T-helper 1 cell treated with Interleukin-12 subunit alpha and Interleukin-12 subunit beta and Interleukin-4 antibody, amounts not matched to agents 30 ng/mL and 1 ng/mL, for 36 hours (primary cell): ENCODE measurements at regions not wholly inside any gene's neighbourhood (a gene's known extent, or its start where the extent isn't known, plus 50 kb on each side); places are given as distances from the start of the nearest gene placed in this dataset.
"Not testable (repeated sequence)": the region's sequence is repeated elsewhere in the genome, so short reads cannot be mapped to it uniquely, and the experiment has no call there.

Experiments used
- intact Hi-C: fragments of 100-400 bp; cut with micrococcal nuclease; formaldehyde crosslinking; loops from one replicate; pipeline ENCODE4 v1.15.1; 2024

DNA sequence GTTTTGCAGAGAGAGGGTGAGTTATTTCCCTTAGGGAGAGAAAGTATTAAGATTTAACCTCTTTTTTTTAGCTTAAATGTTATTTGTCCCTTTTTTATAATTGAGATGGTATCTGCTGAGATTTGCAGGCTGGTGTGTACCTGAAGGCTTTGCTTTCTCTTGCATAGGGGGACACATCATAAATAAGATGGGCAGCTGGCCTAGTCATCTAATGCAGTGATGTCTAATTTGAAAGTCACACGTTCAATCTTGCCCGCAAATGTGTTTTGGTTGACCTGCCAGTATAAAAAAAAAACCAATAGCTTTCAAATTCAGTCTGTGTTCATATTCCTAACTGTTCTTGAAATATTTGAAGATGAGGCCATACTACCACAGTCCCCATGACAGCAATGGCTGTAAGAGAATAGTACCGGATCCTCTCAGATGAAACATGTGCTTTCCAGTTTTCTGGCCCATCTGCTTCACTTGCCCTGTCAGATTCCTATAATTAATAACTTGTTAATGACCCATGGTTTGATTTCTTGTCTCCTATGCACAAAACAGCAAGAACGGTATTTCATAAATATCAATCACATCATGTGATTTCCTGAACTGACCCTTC is 914.2 kb downstream of the IPMK start:
- intact Hi-C loops: no loop called here

- intact Hi-C loops: no loop called here
These were observed 916.6 kb downstream of the IPMK start for GRCh38 chr10:57351076-57351475.

GRCh38 chr10:57341294-57341693 is 926.4 kb downstream of the IPMK start:
- intact Hi-C loops: no loop called here

- intact Hi-C loops: loop anchor here (1.0 kb wide), 2 partner anchors 318 to 726 kb away; no protein-coding TSS in a partner anchor
These were observed 928.7 kb downstream of the IPMK start for GRCh38 chr10:57338823-57339558.

DNA sequence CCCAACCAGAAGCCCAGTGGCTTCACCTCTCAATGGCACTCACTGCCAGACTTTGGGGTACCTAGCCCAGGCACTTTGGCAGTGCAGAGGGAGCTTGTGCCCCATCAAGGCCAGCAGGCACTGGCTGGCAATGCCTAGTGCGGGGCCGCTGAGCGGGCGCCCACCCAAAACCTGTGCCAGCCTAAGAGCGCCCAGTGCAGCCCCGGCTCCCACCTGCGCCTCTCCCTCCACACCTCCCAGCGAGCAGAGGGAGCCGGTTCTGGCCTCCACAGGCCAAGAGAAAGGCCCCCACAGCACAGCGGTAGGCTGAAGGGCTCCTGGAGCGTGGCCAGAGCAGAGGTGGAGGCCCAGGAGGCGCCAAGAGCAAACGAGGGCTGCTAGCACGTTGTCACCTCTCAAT is 930.8 kb downstream of the IPMK start:
- intact Hi-C loops: no loop called here

GRCh38 chr10:57336341-57336740 is 931.4 kb downstream of the IPMK start:
- intact Hi-C loops: no loop called here

GRCh38 chr10:57334523-57334922 is 933.2 kb downstream of the IPMK start:
- intact Hi-C loops: no loop called here

GRCh38 chr10:57333880-57334279 is 933.8 kb downstream of the IPMK start:
- intact Hi-C loops: no loop called here

DNA sequence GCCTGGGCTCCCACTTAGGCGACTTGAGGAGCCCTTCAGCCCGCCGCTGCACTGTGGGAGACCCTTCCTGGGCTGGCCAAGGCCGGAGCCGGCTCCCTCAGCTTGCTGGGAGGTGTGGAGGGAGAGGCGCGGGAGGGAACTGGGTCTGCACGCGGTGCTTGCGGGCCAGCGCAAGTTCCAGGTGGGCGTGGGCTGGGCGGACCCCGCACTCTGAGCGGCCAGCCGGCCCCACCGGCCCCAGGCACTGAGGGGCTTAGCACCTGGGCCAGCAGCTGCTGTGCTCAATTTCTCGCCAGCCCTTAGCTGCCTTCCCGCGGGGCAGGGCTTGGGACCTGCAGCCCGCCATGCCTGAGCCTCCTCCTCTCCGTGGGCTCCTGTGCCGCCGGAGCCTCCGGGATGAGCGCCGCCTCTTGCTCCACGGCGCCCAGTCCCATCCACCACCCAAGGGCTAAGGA is 946.3 kb downstream of the IPMK start:
- intact Hi-C loops: not testable (repeated sequence)

GRCh38 chr10:57320416-57320815 is 947.3 kb downstream of the IPMK start:
- intact Hi-C loops: no loop called here

DNA sequence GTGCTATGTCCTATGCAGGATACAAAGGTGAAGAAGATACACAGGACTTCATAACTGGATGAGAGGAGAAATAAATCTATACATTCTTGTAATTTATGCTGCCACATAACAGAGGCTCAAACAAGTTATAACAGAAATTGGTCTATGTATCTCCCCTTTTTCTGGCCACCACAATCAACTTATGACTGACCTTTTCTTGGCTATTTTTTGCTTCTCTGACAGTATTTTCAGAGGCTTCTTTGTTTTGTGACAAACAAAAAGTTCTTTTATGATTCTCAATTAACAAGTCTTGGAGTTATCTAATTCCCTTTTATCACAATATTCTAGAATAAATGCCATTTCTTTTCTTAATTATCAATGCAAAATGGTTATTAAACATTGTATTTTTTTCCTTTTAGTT is 953.0 kb upstream of the ZWINT start:
- intact Hi-C loops: no loop called here

DNA sequence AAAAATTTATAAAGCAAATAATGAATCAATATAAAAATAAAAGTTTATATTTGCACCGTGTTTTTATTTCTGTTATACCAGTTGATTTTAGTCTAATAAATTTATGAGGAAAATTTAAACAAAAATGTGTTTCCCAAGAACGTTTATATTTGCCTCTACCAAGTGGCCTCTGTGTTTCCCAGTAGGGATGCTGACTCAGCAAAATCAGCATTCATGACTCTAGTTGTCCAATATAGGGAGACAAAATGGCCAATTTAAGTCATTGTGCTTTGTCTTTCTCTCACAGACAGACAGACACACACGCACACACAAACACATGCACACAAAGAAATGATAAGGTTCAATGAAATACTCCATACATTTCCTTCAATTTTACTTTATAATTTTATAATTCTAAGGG is 942.5 kb upstream of the ZWINT start:
- intact Hi-C loops: no loop called here

DNA sequence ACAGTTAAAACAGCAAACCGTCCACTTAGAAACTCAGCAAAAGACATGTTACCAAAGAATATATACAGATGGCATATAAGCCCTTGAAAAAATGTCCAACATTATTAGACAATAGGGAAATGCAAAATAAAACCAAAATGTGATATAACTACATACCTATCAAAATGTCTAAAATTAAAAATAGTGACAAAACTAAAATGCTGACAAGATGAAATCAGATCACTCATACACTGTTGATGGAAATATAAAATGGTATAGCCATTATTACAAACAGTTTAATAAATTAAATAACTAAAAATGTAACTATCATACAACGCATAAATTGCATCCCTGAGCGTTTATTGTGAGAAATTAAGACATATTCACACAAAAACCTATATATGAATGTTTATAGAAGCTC is 939.7 kb upstream of the ZWINT start:
- intact Hi-C loops: no loop called here

DNA sequence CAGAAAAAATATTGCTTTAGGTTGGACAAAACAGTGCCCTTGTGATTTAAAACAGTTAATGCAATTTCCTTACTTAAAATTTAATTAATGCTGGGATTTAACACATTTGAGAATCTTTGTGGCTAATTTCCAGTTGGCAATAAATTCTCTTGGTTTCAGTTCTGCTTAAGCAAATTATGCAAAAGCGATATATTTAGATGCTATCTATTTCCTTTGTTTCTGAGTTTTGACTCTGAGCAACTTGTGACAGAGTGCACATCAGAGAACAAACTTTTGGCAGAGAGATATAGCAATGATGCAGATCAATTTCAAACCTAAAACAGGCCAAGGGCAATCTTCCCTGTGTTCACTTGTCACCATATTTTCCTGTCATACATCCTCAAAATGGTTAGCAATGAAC is 933.6 kb upstream of the ZWINT start:
- intact Hi-C loops: no loop called here

GRCh38 chr10:57288754-57289153 is 927.7 kb upstream of the ZWINT start:
- intact Hi-C loops: no loop called here

DNA sequence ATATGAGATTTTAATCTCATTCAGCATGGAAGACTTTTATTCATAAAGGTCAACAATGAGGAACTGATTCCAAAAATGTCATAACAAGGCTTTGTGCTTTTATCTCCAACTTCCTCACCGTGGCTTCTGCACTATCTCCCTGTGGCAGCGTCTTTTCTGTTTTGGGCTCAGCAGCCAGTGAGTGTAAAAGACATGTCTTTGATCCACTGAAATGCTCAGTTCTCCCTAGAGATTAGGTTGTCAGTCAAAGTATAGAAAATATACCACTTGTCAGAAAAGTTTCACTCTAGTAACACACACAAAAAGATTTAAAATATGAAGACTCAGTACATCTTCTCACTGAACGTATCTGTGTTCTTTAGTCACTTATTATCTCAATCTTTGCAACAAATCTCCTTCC is 901.8 kb upstream of the ZWINT start:
- intact Hi-C loops: no loop called here

DNA sequence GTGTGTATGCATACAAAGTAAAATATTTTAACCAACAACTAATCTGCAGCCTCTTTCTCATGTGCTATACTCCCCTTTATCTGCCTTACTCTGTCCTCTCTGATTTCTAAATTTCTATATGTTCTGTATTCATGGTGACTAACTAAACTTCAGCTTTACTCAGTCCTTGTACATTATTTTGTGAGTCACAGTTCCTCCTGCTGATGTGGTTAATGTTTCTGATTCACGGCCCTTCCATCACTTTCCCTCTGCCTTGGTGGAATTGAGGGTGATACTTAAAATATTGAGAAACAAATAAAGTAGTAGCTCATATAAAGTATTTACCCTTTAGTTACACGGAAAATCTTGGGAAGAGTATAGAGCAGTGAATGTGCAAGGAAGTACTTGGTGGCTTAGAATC is 899.1 kb upstream of the ZWINT start:
- intact Hi-C loops: no loop called here

DNA sequence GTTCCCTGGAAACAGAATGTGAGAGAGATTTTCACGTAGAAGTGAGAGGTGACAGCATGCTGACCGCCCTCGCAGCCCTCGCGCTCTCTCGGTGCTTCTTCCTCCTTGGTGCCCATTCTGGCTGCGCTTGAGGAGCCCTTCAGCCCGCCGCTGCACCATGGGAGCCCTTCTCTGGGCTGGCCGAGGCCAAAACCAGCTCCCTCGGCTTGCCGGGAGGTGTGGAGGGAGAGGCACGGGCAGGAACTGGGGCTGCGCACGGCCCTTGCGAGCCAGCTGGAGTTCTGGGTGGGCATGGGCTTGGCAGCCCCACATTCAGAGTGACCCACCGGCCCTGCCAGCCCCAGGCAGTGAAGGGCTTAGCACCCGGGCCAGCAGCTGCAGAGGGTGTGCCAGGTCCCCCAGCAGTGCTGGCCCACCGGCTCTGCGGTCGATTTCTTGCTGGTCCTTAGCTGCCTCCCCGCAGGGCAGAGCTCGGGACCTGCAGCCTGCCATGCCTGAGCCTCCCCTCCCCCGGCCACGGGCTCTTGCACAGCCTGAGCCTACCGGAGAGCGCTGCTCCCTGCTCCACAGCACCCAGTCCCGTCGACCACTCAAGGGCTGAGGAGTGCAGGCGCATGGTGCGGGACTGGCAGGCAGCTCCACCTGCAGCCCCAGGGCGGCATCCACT is 888.7 kb upstream of the ZWINT start:
- intact Hi-C loops: no loop called here

GRCh38 chr10:57247271-57247670 is 886.2 kb upstream of the ZWINT start:
- intact Hi-C loops: no loop called here

- intact Hi-C loops: no loop called here
These were observed 864.9 kb upstream of the ZWINT start for GRCh38 chr10:57225920-57226319.

GRCh38 chr10:57224811-57225210 is 863.8 kb upstream of the ZWINT start:
- intact Hi-C loops: no loop called here

DNA sequence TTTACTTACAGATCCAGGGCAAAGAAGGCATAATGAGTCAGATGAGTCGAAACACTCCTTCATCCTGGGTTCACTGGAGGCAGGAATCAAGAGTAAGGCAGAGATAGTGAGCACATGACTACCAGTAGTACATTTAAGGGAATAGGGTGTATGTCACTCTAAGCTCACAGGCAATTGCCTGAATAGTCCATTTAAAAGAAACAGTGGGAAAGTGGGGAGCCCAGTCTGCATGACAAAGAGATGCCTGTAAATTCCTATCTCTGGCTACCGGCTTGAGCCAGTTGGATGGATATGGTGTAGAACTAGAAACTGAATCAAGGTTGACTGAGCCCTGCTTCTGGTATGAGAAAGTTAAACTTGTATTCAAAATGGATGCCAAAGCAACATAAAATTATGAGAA is 861.5 kb upstream of the ZWINT start:
- intact Hi-C loops: no loop called here

DNA sequence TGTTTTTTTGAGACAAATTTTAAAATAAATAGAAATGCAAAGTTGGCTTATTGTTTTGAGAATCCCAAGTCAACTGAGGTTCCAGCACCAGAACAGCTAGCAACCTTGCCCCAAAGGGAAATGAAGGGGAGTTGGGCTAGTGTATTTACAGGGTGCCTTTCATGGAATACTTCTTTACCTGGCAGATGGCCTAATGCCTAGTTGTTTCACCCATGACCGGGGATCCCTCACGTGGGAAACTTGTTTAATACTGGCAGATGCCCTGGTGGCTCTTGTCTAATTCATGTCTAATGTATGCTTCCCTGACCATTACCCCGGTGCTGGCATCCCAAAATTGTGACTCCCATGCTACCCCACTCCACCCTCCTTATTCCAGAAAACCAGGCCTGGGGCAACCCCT is 861.1 kb upstream of the ZWINT start:
- intact Hi-C loops: no loop called here
